GM12874 (cell line): ENCODE measurements at regions not wholly inside any gene's neighbourhood (a gene's known extent, or its start where the extent isn't known, plus 50 kb on each side); places are given as distances from the start of the nearest gene placed in this dataset.

ENCODE experiments used
- TF ChIP-seq, protein P1 (sequence below): IDR thresholded peaks from 2 replicates; pipeline ENCODE4 v1.5.1; 2011; ENCODE audit warnings: low read depth, mild to moderate bottlenecking, control low read depth, low read length, moderate library complexity; ENCODE audit not compliant: insufficient read depth

DNA sequence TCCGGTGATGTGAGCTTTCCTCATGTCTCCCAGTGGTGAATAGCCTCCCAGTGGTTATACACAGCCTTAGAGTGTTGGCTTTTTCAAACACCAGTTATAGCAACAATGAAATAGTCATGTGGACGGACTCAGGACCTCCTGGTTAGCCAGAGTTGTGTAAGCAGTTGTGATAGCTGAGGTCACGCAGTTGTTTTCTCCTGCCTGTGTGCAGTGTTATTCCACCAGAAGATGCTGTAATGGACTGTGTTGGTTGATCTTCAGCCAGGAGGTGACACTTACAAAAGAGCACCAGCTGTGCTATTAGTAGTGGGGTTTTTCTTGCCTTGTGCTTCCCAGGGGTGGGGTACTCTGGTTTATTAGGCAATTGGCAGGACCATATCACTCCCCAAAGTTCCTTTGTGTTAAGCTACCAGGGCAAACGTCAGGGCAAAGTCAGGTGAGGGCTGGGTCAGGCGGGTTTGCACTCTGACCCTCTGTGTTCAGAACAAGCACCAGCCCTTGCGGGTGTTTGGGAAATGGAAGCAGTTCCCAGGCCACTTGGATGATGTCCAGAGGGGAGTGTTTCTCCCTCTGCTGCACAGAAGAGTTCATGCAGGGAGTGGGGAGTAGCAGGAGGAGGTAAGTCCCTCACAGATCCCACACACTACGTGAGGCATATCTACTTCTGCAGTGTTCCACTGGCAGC, 252.6 kb downstream of the TMEM47 start:
- TF ChIP-seq, protein P1, sequence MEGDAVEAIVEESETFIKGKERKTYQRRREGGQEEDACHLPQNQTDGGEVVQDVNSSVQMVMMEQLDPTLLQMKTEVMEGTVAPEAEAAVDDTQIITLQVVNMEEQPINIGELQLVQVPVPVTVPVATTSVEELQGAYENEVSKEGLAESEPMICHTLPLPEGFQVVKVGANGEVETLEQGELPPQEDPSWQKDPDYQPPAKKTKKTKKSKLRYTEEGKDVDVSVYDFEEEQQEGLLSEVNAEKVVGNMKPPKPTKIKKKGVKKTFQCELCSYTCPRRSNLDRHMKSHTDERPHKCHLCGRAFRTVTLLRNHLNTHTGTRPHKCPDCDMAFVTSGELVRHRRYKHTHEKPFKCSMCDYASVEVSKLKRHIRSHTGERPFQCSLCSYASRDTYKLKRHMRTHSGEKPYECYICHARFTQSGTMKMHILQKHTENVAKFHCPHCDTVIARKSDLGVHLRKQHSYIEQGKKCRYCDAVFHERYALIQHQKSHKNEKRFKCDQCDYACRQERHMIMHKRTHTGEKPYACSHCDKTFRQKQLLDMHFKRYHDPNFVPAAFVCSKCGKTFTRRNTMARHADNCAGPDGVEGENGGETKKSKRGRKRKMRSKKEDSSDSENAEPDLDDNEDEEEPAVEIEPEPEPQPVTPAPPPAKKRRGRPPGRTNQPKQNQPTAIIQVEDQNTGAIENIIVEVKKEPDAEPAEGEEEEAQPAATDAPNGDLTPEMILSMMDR, result no peak

DNA sequence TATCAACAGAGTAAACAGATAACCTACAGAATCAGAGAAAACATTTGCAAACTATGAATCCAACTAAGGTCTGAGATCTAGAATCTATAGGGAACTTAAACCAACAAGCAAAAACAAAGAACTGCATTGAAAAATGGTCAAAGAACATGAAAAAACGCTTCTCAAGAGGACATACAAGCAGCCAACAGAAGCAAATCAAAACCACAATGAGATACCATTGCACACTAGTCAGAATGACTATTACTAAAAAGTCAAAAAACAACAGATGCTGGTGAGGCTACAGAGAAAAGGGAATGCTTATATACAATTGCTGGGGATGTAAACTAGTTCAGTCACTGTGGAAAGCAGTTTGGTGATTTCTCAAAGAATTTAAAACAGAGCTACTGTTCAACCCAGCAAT, 255.7 kb downstream of the TMEM47 start:
- TF ChIP-seq, protein P1, result no peak

DNA sequence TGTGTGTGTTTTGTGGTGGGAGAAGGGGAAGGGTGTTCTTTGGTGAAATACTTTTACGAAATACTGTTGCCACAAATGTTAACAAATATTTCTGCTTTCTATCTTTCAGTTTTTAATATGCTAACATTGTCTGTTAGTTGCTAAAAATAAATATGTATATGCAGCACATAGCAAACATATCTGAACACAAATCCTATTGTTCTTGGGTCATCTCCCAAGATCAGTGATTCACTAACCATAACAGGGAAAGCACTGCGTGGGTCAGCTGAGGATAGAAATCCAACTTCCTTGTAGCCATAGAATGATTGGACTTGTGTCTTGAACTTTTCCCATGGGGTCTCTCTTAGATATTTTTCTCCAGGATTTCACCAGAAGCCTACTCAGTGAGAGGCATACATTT, 250.3 kb upstream of the FAM47A start:
- TF ChIP-seq, protein P1, result no peak

DNA sequence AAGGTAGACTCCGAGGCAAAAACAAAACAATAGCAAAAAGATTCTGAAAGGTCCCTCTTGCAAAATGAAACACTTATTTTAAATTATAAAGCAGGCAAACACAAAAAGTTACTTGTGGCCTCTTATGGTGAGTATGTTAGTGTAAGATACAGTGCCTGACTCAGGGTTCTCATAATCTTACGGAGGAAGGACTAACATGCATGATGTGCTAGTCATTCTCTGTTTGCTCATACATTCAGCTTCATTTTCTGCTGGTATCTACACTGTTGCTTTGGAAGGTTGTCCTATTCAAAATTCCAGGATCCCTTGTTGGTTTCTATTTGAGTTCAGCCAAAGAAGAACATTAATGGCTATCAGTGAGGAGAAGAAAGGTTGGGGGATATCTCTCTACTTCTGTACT, 249.1 kb upstream of the FAM47A start:
- TF ChIP-seq, protein P1, result no peak

DNA sequence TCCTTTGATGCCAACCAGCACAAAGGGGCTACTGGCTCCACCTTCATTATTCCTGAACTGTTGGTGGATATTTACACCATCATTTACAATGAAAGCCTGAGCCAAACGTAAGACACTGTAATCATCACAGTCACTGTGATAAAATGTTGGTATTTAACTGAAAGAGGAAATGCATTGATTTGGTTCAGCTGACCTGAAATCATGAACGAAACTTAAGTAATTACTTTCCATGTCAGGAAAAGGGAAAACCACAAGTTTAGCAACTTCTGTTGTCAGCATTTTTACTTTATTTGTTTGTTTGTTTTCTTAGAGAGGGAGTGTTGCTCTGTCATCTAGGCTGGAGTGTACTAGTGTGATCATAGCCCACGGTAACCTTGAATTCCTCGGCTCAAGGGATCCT, 247.8 kb upstream of the FAM47A start:
- TF ChIP-seq, protein P1, result no peak

DNA sequence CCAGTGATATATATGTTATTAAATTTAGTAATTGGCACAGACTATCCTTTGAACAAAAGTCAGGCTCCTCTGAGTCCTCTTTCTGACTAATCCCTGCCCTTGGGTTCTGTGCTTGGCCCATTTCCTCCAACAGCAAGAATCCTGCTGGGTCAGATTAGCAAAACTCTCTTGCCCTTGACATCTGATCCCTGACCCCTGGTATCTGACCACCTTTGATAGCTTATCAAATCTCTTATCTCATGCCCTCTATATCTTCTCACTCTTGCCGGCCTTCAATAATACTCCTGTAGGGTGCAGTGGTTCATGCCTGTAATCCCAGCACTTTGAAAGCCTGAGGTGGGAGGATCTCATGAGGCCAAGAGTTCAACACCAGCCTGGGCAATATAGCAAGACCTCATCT, 245.5 kb upstream of the FAM47A start:
- TF ChIP-seq, protein P1, result no peak

DNA sequence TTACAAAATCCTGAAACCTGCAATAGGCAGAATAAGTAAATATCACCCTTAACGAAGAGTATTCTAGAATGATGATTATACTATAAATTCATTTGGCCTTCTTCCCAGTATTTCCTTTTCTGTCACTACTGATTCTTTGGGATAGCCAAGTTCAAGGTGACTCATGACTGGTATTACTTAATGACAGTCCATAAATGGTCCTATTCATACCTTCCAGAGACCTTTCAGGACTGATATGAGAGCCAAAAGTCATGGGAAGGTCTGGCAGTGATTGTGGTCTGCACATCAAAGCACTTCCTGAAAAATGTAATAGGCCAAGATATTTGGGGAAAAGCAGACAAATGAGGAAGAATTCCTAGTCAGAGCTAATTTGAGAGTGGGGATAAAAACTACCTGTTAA, 239.6 kb upstream of the FAM47A start:
- TF ChIP-seq, protein P1, result no peak
